Spleen (tissue), 11 donors: ENCODE measurements at regions not wholly inside any gene's neighbourhood (a gene's known extent, or its start where the extent isn't known, plus 50 kb on each side); places are given as distances from the start of the nearest gene placed in this dataset.

ENCODE experiments used
- DNase-seq: peaks from one replicate; pipeline ENCODE4 v3.0.0-alpha.2; 2020
- H3K27ac ChIP-seq, 8 donors: fragments of 200-600 bp; sonication (generic) in 7 of 8; 1 replicate in 4 of 8; 2 replicates in 4 of 8; pipeline versions ENCODE4 v1.5.0 to v1.8.0; 2016 to 2021; ENCODE audit warnings: inconsistent platforms in 4 of 8, mild to moderate bottlenecking in 4 of 8, moderate library complexity in 1 of 8
- H3K27me3 ChIP-seq, 7 donors: fragments of 200-600 bp; sonication (generic) in 6 of 7; replicated peaks in 1 of 7; 1 replicate in 4 of 7; 2 replicates in 3 of 7; pipeline versions ENCODE4 v1.5.0 to v1.8.0; 2016 to 2021; ENCODE audit warnings: inconsistent platforms in 3 of 7, mild to moderate bottlenecking in 1 of 7
- H3K36me3 ChIP-seq, 6 donors: fragments of 200-600 bp; sonication (generic) in 5 of 6; 1 replicate in 4 of 6; 2 replicates in 2 of 6; pipeline versions ENCODE4 v1.5.0 to v1.8.0; 2016 to 2021; ENCODE audit warnings: inconsistent platforms in 2 of 6
- H3K4me1 ChIP-seq, 6 donors: fragments of 200-600 bp; sonication (generic) in 5 of 6; 1 replicate in 3 of 6; 2 replicates in 3 of 6; pipeline versions ENCODE4 v1.5.0 to v1.8.0; 2016 to 2021; ENCODE audit warnings: inconsistent platforms in 3 of 6
- H3K4me3 ChIP-seq, 8 donors: fragments of 200-600 bp; sonication (generic) in 7 of 8; 1 replicate in 4 of 8; 2 replicates in 4 of 8; pipeline versions ENCODE4 v1.5.0 to v1.8.0; 2016 to 2021; ENCODE audit warnings: inconsistent platforms in 4 of 8, mild to moderate bottlenecking in 4 of 8, moderate library complexity in 2 of 8
- H3K9me3 ChIP-seq, 8 donors: fragments of 200-600 bp; sonication (generic) in 7 of 8; 1 replicate in 4 of 8; 2 replicates in 4 of 8; pipeline versions ENCODE4 v1.5.0 to v1.8.0; 2016 to 2021; ENCODE audit warnings: inconsistent platforms in 4 of 8
- CTCF ChIP-seq, 11 experiments: fragments of 200-600 bp in 7 of 11; fragments of 450-650 bp in 4 of 11; sonication (generic) in 4 of 11; IDR thresholded peaks in 8 of 11; conservative IDR thresholded peaks in 3 of 11; 1 replicate in 7 of 11; 2 replicates in 4 of 11; pipeline versions ENCODE4 v1.4.0 to v1.8.0; 2016 to 2021; ENCODE audit warnings: antibody characterized with exemption in 11 of 11, inconsistent platforms in 4 of 11, mild to moderate bottlenecking in 1 of 11
- POLR2A ChIP-seq, 3 donors: fragments of 450-650 bp; IDR thresholded peaks; one replicate each; pipeline ENCODE4 v1.5.1; 2017; ENCODE audit warnings: antibody characterized with exemption in 3 of 3, mild to moderate bottlenecking in 1 of 3
- POLR2AphosphoS5 ChIP-seq, 3 donors: sonication (generic); formaldehyde crosslinking; IDR thresholded peaks; one replicate each; pipeline ENCODE4 v1.5.1; 2017; ENCODE audit warnings: antibody characterized with exemption in 3 of 3
- WGBS, 5 donors: extraction: QIAGEN DNeasy Blood & Tissue Kit in 3 of 5; methylation state at CpG; one replicate each; pipeline versions ENCODE4 v1.1.5 to v1.1.7; 2013 to 2018; 5-methylcytosine and 5-hydroxymethylcytosine counted together
- intact Hi-C: fragments of 100-400 bp; cut with DNase I; formaldehyde crosslinking; loops from one replicate; pipeline ENCODE4 v1.15.0; 2023; ENCODE audit warnings: low total_unique reads
- donor health status: healthy with polysubstance abuse.
- donor health status: DM: no; HTN: no; CAD: no; lungs with moderate emphysema.
- donor health status: DM: no; HTN: no; CAD: no.
- donor health status: Bipolar disorder and iron deficiency.
- donor health status: healthy.
- donor health status: DM: no; HTN: no; CAD: no.
- donor health status: DM: yes; HTN: yes; CAD: no.

GRCh38 chr5:30505014-30505886 lies 688.2 kb upstream of the CDH6 start:
- peaks cover 0 to 4% (median 0%) of the 10 kb centered on the region in 8 donors for H3K9me3 ChIP-seq
- H3K27me3 ChIP-seq, result no peaks in the 10 kb centered on the region
- DNase-seq, result no peak
- no peak overlapping the region for H3K4me3 ChIP-seq
- TF ChIP-seq CTCF (IDR thresholded peaks at IDR 0.05 in 8 of 11, conservative IDR thresholded peaks at IDR 0.05 in 3 of 11), result no peak
- TF ChIP-seq POLR2AphosphoS5 (IDR thresholded peaks at IDR 0.05), result no peak
- TF ChIP-seq POLR2A (IDR thresholded peaks at IDR 0.05), result no peak
- WGBS, 5 donors, result 67 to 82% (median 74%) methylated on average over 4 of the region's 4 CpGs
- intact Hi-C loops, result no loop called here
- H3K36me3 ChIP-seq, result no peaks in the 10 kb centered on the region
- no peak overlapping the region for H3K27ac ChIP-seq
- no peaks in the 10 kb centered on the region for H3K4me1 ChIP-seq

- Histone ChIP-seq H3K27ac (no peak overlapping the region), H3K27me3 (no peaks in the 10 kb centered on the region), H3K4me1 (no peaks in the 10 kb centered on the region), H3K9me3 (peaks cover 0 to 8% (median 0%) of the 10 kb centered on the region in 8 donors), H3K36me3 (no peaks in the 10 kb centered on the region), H3K4me3 (no peak overlapping the region)
- TF ChIP-seq POLR2A (IDR thresholded peaks at IDR 0.05) (no peak), CTCF (IDR thresholded peaks at IDR 0.05 in 8 of 11, conservative IDR thresholded peaks at IDR 0.05 in 3 of 11) (no peak), POLR2AphosphoS5 (IDR thresholded peaks at IDR 0.05) (no peak)
- DNase-seq, result no peak
- intact Hi-C loops, result no loop called here
Measured at GRCh38 chr5:30502277-30502676, 691.2 kb upstream of the CDH6 start.

GRCh38 chr5:30501065-30501464 lies 692.4 kb upstream of the CDH6 start:
- Histone ChIP-seq H3K9me3 (peaks cover 0 to 8% (median 0%) of the 10 kb centered on the region in 8 donors), H3K27ac (no peak overlapping the region), H3K27me3 (no peaks in the 10 kb centered on the region), H3K4me3 (no peak overlapping the region), H3K36me3 (no peaks in the 10 kb centered on the region), H3K4me1 (no peaks in the 10 kb centered on the region)
- intact Hi-C loops, result no loop called here
- 55 to 66% (median 64%) methylated on average over 3 of the region's 3 CpGs for WGBS, 5 donors
- DNase-seq, result no peak
- TF ChIP-seq POLR2AphosphoS5 (IDR thresholded peaks at IDR 0.05), result no peak
- TF ChIP-seq POLR2A (IDR thresholded peaks at IDR 0.05), result no peak
- no peak for TF ChIP-seq CTCF (IDR thresholded peaks at IDR 0.05 in 8 of 11, conservative IDR thresholded peaks at IDR 0.05 in 3 of 11)

- Histone ChIP-seq H3K27me3 (no peaks in the 10 kb centered on the region), H3K27ac (no peak overlapping the region), H3K4me1 (no peaks in the 10 kb centered on the region), H3K9me3 (peaks cover 0 to 8% (median 0%) of the 10 kb centered on the region in 8 donors), H3K36me3 (no peaks in the 10 kb centered on the region), H3K4me3 (no peak overlapping the region)
- no peak for DNase-seq
- 74 to 84% (median 79%) methylated on average over 2 of the region's 2 CpGs for WGBS, 5 donors
- TF ChIP-seq POLR2A (IDR thresholded peaks at IDR 0.05), result no peak
- no peak for TF ChIP-seq POLR2AphosphoS5 (IDR thresholded peaks at IDR 0.05)
- intact Hi-C loops, result no loop called here
Measured at GRCh38 chr5:30500513-30500912, 693.0 kb upstream of the CDH6 start.
